Uterus (tissue), 2 donors: ENCODE measurements at regions not wholly inside any gene's neighbourhood (a gene's known extent, or its start where the extent isn't known, plus 50 kb on each side); places are given as distances from the start of the nearest gene placed in this dataset.
"Not testable (repeated sequence)": the region's sequence is repeated elsewhere in the genome, so short reads cannot be mapped to it uniquely, and the experiment has no call there.

Experiments
- POLR2A ChIP-seq, 2 donors: fragments of 450-650 bp; IDR thresholded peaks; one replicate each; pipeline ENCODE4 v1.6.1; 2016; ENCODE audit warnings: antibody characterized with exemption in 2 of 2, mild to moderate bottlenecking in 1 of 2, moderate library complexity in 1 of 2
- TF ChIP-seq, protein P1 (sequence below), 4 experiments: fragments of 200-600 bp in 2 of 4; fragments of 450-650 bp in 2 of 4; sonication (generic) in 2 of 4; IDR thresholded peaks; one replicate each; pipeline ENCODE4 v1.5.1; 2016 to 2019; ENCODE audit warnings: antibody characterized with exemption in 4 of 4, mild to moderate bottlenecking in 2 of 4, moderate library complexity in 1 of 4

- TF ChIP-seq, protein P1, sequence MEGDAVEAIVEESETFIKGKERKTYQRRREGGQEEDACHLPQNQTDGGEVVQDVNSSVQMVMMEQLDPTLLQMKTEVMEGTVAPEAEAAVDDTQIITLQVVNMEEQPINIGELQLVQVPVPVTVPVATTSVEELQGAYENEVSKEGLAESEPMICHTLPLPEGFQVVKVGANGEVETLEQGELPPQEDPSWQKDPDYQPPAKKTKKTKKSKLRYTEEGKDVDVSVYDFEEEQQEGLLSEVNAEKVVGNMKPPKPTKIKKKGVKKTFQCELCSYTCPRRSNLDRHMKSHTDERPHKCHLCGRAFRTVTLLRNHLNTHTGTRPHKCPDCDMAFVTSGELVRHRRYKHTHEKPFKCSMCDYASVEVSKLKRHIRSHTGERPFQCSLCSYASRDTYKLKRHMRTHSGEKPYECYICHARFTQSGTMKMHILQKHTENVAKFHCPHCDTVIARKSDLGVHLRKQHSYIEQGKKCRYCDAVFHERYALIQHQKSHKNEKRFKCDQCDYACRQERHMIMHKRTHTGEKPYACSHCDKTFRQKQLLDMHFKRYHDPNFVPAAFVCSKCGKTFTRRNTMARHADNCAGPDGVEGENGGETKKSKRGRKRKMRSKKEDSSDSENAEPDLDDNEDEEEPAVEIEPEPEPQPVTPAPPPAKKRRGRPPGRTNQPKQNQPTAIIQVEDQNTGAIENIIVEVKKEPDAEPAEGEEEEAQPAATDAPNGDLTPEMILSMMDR (IDR thresholded peaks at IDR 0.05), result not testable (repeated sequence)
- not testable (repeated sequence) for TF ChIP-seq POLR2A (IDR thresholded peaks at IDR 0.05)
These were observed 490.3 kb downstream of the KLHL4 start for GRCh38 chrX:88007873-88008272.
